PC-3 (cell line): ENCODE measurements at regions not wholly inside any gene's neighbourhood (a gene's known extent, or its start where the extent isn't known, plus 50 kb on each side); places are given as distances from the start of the nearest gene placed in this dataset.

Experiments
- CTCF ChIP-seq: fragments of 300-600 bp; sonication (generic); conservative IDR thresholded peaks from 2 replicates; pipeline ENCODE4 v1.5.1; 2017; ENCODE audit warnings: antibody characterized with exemption, low read depth, mild to moderate bottlenecking, low read length
- EZH2phosphoT487 ChIP-seq: fragments of 300-600 bp; sonication (generic); IDR thresholded peaks from 2 replicates; pipeline ENCODE4 v1.6.1; 2018; ENCODE audit warnings: mild to moderate bottlenecking, antibody characterized with exemption, low read length, borderline replicate concordance

GRCh38 chr1:81190003-81190402 is 610.7 kb upstream of the ADGRL2 start:
- TF ChIP-seq CTCF (no peak), EZH2phosphoT487 (no peak)
